Activated CD8-positive, alpha-beta memory T cell treated with anti-CD3 and anti-CD28 coated beads, Interleukin-2, amount 50 U/mL, for 4 hours (primary cell): ENCODE measurements at regions not wholly inside any gene's neighbourhood (a gene's known extent, or its start where the extent isn't known, plus 50 kb on each side); places are given as distances from the start of the nearest gene placed in this dataset.

ENCODE experiments used
- DNase-seq: peaks from one replicate; pipeline ENCODE4 v3.0.0-alpha.2; 2020

DNA sequence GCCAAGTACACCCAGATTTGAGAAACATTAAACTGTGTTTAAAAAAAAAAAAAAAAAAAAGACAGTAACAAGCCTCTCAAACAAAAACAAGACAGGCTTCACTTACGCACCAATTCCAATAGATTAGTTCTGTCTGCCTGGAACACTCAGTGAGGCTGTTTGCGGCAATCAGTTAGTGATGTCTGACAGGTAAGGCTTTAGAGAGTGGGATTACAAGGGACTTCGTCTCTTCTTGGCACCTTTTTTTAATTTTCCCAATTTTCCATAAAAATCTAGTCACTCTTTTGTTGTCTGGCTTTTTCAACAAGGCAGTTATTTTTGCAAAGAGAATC, 79.6 kb downstream of the NCOR2 start:
- no peak for DNase-seq

GRCh38 chr12:124487066-124487833, 80.2 kb downstream of the NCOR2 start:
- no peak for DNase-seq

DNA sequence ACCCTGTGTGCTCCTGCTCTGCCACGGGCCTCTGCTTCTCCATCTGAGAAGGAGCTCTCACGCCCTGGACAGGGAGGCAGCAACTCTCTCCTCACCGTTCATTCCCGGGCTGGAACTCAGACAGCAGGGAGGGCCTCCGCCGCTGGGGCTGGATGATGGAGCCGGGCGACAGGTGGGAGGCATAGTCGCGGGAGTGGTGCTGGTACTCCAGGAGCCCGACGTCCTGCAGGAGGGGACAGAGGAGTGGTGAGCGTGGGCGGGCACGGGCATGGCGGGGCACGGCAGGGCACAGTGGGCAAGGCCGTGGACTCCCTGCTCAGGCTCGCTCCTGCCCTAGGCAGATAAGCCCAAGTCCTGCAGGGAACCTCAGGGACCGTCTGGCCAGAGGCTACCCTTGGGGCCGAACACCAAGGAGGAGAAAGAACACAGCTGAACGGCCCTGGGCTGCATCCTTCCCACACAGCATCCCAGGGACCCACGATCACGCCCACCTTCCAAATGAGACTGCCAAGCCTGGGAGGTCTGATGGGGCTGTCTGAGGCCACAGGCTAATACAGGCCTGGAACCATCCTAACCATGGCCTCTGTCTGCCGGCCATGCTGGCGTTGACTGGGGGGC, 81.0 kb downstream of the NCOR2 start:
- DNase-seq, result no peak

DNA sequence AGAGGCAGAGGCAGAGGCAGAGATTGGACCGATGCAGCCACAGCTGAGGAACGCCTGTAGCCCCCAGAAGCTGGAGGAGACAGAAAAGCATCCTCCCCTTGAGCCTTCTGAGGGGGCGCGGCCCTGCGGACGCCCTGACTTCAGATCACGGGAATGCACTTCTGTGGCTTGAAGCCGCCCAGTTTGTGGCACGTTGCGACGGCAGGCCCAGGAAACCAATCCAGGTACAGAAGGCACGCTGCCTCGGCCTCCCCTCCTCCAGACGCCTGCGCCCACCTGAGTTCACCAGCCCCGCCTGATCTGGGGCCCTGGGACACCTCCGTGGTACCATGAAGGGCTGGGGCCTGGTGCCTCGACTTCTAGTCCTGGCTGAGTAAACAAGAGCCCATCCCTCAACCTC, 82.0 kb downstream of the NCOR2 start:
- no peak for DNase-seq

DNA sequence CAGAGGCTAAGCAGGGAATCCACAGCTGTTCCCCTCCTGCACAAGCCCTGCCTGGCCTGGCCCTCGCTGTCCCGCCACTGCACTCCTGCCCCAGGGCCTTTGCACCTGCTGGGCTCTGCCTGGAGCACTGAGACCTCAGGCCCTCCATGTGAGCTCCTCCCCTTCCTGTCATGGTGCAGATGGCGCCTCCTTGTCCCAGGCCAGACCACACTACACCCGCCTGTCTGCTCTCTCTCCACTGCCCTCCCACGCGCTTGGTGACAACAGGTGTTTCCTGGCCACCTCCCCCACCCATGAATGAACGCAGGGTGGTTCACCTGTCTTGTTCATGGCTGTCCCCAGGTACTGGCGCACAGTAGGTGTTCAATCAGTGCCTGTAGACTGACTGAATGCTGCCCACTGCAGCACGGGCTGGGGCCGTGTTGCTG, 82.9 kb downstream of the NCOR2 start:
- no peak for DNase-seq

- DNase-seq, result no peak
Observed at GRCh38 chr12:124484067-124484466, 83.3 kb downstream of the NCOR2 start.

- DNase-seq, result no peak
Observed at GRCh38 chr12:124482901-124483799, 84.3 kb downstream of the NCOR2 start.

GRCh38 chr12:124482567-124482893, 84.9 kb downstream of the NCOR2 start:
- DNase-seq, result no peak

DNA sequence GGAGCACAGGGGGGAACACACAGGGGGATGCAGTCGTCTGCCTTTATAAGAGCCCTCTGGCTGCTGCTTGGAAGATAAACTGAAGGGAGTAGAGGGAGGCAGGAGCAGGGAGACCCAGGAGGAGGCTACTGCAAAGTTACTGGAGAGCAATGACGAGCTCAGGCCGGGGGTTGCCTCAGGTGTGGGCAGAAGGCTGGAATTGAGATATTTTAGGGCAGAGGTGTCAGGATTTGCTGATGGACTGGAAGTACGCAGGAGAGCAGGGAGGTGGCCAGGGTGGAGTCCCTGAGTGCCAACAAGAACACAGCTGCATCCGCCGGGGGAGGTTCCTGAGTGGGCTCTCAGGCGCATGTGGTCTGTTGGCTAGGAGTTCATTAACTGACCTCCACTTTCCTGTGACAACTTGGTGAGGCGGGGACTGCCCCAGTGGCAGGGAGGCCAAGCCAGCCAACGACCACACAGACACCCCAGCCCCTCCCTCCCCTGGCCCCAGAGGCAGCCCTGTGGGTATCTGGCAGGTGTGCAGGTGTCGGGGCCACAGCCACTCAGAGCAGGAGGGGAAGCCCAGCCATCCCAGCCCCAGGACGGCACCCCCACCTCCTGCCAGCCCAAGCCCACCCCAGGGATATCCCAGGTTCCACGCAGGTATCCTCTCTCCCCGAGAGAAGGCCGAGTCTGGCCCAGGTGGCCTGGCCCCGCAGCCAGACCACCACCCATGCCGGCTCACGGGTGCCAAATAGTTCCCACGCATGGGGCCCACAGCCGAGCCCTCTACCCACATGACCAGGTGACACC, 85.4 kb downstream of the NCOR2 start:
- DNase-seq, result no peak

GRCh38 chr12:124481257-124481750, 86.1 kb downstream of the NCOR2 start:
- no peak for DNase-seq

- DNase-seq, result no peak
Observed at GRCh38 chr12:124480469-124481256, 86.7 kb downstream of the NCOR2 start.

DNA sequence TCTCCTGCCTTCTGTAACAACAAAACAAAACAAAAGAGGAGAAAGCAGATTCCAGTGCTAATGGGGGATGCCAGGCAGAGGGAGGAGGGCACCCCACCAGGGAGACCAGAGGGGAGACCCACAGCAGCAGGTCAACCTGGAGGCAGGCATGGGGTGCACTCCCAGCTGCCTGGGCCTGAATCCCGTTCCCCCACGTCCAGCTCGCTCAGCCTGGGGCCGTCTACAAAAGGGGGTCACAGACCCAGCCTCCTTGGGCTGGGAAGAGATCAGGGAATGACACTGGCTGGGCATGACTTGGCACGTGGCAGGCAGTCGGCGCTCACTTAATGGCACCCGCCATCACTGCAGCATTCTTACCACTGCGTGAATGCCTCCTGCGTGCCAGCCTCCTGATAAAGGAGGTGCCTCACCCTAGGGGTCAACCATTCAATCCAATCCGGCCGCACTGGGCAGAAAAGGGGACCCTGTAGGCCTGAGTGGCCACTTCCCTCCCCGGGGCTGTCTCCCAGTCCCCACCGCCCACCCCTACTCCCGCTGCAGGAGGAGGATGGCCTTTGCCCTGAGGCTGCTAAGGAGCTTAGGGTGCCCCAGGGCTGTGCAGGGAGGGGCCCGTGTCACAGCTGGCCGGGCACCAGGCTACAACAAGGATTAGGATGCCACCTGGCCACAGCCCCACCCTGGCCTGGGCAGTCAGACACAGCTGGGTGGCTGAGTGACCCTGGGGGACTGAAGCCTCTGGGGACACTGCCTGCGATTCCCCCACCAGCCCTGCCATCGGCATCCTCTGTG, 87.5 kb downstream of the NCOR2 start:
- DNase-seq, result no peak

DNA sequence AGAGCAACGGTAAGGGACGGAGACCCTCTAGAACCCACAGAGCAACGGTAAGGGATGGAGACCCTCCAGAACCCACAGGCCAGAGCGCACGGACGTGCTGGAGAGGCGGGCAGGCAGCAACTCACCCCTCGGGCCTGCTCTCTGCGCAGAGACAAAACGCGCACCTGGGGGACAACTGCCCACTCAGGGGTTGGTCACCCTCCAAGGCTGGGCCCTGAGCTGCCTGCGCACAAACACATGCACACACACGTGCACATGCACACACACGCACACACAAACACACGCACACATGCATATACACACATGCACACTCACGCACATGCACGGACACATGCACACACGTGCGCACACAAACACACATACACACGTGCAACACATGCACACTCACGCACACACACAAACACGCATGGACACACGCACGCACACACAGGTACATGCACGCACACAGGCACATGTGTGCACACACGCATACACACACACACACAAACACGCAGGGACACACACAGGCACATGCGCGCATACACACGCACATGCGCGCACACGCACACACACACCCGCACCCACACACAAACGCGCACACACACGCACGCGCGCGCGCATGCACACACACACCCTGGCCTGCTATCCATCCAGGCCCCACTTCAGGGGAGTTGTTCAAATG, 88.3 kb downstream of the NCOR2 start:
- no peak for DNase-seq

GRCh38 chr12:124478416-124478815, 89.0 kb downstream of the NCOR2 start:
- DNase-seq, result no peak

- no peak for DNase-seq
Observed at GRCh38 chr12:124477107-124477915, 90.1 kb downstream of the NCOR2 start.

DNA sequence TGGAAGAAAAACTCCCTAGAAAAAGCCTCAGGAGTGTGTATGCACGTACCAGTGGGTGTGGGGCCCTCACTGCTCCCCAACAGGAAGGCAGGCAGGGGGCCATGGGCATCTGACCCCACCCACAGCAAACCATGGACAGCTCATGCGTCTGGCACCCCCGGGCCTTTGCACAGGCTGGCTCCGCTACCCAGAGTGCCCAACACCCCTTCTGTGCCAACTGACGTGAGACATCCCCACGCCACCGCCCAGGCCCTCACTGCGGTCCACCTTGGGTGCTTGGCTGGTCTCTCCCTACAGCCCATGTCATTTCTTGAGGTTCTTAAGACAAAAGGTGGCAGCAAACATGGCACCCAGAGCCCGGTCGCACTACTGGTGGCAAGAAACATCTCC, 91.4 kb downstream of the NCOR2 start:
- DNase-seq, result no peak

GRCh38 chr12:124475295-124476010, 92.0 kb downstream of the NCOR2 start:
- no peak for DNase-seq

DNA sequence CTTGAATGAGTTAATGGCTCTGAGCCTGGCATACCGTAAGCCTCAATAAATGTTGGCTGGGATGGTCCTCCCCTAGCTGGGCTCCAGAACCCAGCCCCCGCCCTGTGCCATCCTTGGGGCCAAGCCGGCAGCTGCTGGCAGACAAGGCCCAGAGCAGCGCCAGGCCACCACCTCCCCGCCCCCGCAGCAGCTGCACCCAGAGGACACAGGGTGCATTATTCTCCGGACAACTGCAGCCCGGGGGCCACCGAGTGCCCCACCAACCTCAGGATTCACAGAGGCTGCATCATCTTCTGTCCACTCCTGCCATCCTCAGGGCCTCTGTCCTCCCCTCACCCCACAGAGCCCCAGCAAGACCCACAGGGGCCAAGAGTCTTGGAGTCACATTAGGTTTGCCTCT, 92.7 kb downstream of the NCOR2 start:
- DNase-seq, result no peak

- no peak for DNase-seq
Observed at GRCh38 chr12:124472690-124473279, 94.6 kb downstream of the NCOR2 start.
